WERI-Rb-1 (cell line): ENCODE measurements at regions not wholly inside any gene's neighbourhood (a gene's known extent, or its start where the extent isn't known, plus 50 kb on each side); places are given as distances from the start of the nearest gene placed in this dataset.

Source experiments
- DNase-seq: peaks from one replicate; pipeline ENCODE4 v3.0.0-alpha.2; 2020
- H3K27ac ChIP-seq: fragments of 250-450 bp; sonication (Bioruptor Pico); 2 replicates; pipeline ENCODE4 v1.5.1; 2020; ENCODE audit warnings: mild to moderate bottlenecking, moderate library complexity
- H3K27me3 ChIP-seq: fragments of 250-450 bp; sonication (Bioruptor Pico); 2 replicates; pipeline ENCODE4 v1.5.1; 2021; ENCODE audit warnings: mild to moderate bottlenecking, low read depth, moderate library complexity; ENCODE audit not compliant: insufficient read depth, severe bottlenecking
- H3K36me3 ChIP-seq: fragments of 250-450 bp; sonication (Bioruptor Pico); 2 replicates; pipeline ENCODE4 v1.5.1; 2020; ENCODE audit warnings: mild to moderate bottlenecking, moderate library complexity
- H3K4me3 ChIP-seq: 2 replicates; pipeline ENCODE4 v1.5.1; 2011; ENCODE audit warnings: low read depth, mild to moderate bottlenecking, control low read depth, low read length
- H3K9me3 ChIP-seq: fragments of 250-450 bp; sonication (Bioruptor Pico); 2 replicates; pipeline ENCODE4 v1.5.1; 2021; ENCODE audit warnings: mild to moderate bottlenecking, moderate library complexity; ENCODE audit not compliant: severe bottlenecking
- CTCF ChIP-seq: IDR thresholded peaks from 2 replicates; pipeline ENCODE4 v1.5.1; 2011; ENCODE audit warnings: low read depth, mild to moderate bottlenecking, control low read depth, inconsistent platforms, low read length

- no peaks in the 10 kb centered on the region for H3K9me3 ChIP-seq
- TF ChIP-seq CTCF, result no peak
- no peak for DNase-seq
- H3K27me3 ChIP-seq, result no peaks in the 10 kb centered on the region
- no peaks in the 10 kb centered on the region for H3K36me3 ChIP-seq
- H3K27ac ChIP-seq, result no peak overlapping the region
- H3K4me3 ChIP-seq, result no peak overlapping the region
These were observed 1413.3 kb downstream of the TBC1D22A start for GRCh38 chr22:48175721-48176120.

- H3K27me3 ChIP-seq, result no peaks in the 10 kb centered on the region
- TF ChIP-seq CTCF, result no peak
- H3K4me3 ChIP-seq, result no peak overlapping the region
- no peaks in the 10 kb centered on the region for H3K9me3 ChIP-seq
- no peaks in the 10 kb centered on the region for H3K36me3 ChIP-seq
- no peak overlapping the region for H3K27ac ChIP-seq
- DNase-seq, result no peak
These were observed 1411.3 kb downstream of the TBC1D22A start for GRCh38 chr22:48173773-48174160.

- H3K4me3 ChIP-seq, result no peak overlapping the region
These were observed 1410.8 kb downstream of the TBC1D22A start for GRCh38 chr22:48173061-48173772.

GRCh38 chr22:48171271-48171691 is 1408.8 kb downstream of the TBC1D22A start:
- H3K36me3 ChIP-seq, result no peaks in the 10 kb centered on the region
- TF ChIP-seq CTCF, result no peak
- H3K27ac ChIP-seq, result no peak overlapping the region
- H3K27me3 ChIP-seq, result no peaks in the 10 kb centered on the region
- H3K4me3 ChIP-seq, result no peak overlapping the region
- no peaks in the 10 kb centered on the region for H3K9me3 ChIP-seq
- no peak for DNase-seq

More at GRCh38 chr22:48173061-48173772, 1410.8 kb downstream of the TBC1D22A start:
- no peak for DNase-seq
- H3K27ac ChIP-seq, result no peak overlapping the region
- TF ChIP-seq CTCF, result no peak
- no peaks in the 10 kb centered on the region for H3K9me3 ChIP-seq
- H3K36me3 ChIP-seq, result no peaks in the 10 kb centered on the region
- H3K27me3 ChIP-seq, result no peaks in the 10 kb centered on the region

GRCh38 chr22:48169227-48169626 is 1406.8 kb downstream of the TBC1D22A start:
- Histone ChIP-seq H3K27me3 (no peaks in the 10 kb centered on the region), H3K9me3 (no peaks in the 10 kb centered on the region), H3K36me3 (no peaks in the 10 kb centered on the region), H3K27ac (no peak overlapping the region), H3K4me3 (no peak overlapping the region)
- no peak for TF ChIP-seq CTCF
- no peak for DNase-seq

GRCh38 chr22:48167238-48167637 is 1404.8 kb downstream of the TBC1D22A start:
- no peak for DNase-seq
- Histone ChIP-seq H3K36me3 (no peaks in the 10 kb centered on the region), H3K27ac (no peak overlapping the region), H3K9me3 (no peaks in the 10 kb centered on the region), H3K4me3 (no peak overlapping the region), H3K27me3 (no peaks in the 10 kb centered on the region)
- TF ChIP-seq CTCF, result no peak
